K562 (cell line): ENCODE measurements at regions not wholly inside any gene's neighbourhood (a gene's known extent, or its start where the extent isn't known, plus 50 kb on each side); places are given as distances from the start of the nearest gene placed in this dataset.

ENCODE experiments used
- ATAC-seq: fragments of 200-7000 bp; cut with Tn5 transposase; 3 replicates; pipeline ENCODE4 v1.9.1; 2020; ENCODE audit warnings: moderate library complexity
- BruUV-seq: library from RNA; stranded (reverse); fragments of 400-500 nt; replicated peaks from 2 replicates; lab custom pipeline; 2021; lab: Mats Ljungman, UMichigan
- CTCF ChIA-PET: fragments of 300-600 bp; formaldehyde crosslinking; extraction: SDS; loops from one replicate; lab custom pipeline; 2021; ENCODE audit warnings: low intra/inter-chr PET ratio; lab: Yijun Ruan, JAX
- POLR2A ChIA-PET: fragments of 300-600, 350-650 bp; sonication (Branson Sonifier 250); formaldehyde crosslinking; extraction: SDS; loops from one replicate; lab custom pipeline; 2021; ENCODE audit warnings: antibody characterized with exemption, inconsistent platforms; lab: Yijun Ruan, JAX
- DNase-seq, 4 experiments: peaks; one replicate each; pipeline versions ENCODE4 v3.0.0 to v3.0.0-alpha.2; 2011 to 2018; ENCODE audit warnings: low spot score in 3 of 4, mixed read lengths in 3 of 4; ENCODE audit errors: extremely low read depth in 1 of 4
- FAIRE-seq: peaks from 2 replicates; lab custom pipeline; 2011; peaks lifted over from hg19 to GRCh38; lab: Jason Lieb, UNC
- H2AFZ ChIP-seq: 2 replicates; pipeline ENCODE4 v1.6.0; 2011; ENCODE audit warnings: low read depth, low read length, control low read depth, inconsistent platforms
- H3K27ac ChIP-seq: fragments of 200-600 bp; 3 replicates; pipeline ENCODE4 v1.8.0; 2011; ENCODE audit warnings: low read depth, mild to moderate bottlenecking, control low read depth, inconsistent platforms, low read length, moderate library complexity, mixed read lengths; ENCODE audit errors: extremely low read depth
- H3K27me3 ChIP-seq, 2 experiments: fragments of 300-600 bp in 1 of 2; 2 replicates in 1 of 2; 3 replicates in 1 of 2; pipeline versions ENCODE4 v1.6.0 to v1.8.0; 2011; ENCODE audit warnings: inconsistent platforms in 2 of 2, low read length in 2 of 2, mild to moderate bottlenecking in 1 of 2, mixed read lengths in 1 of 2, moderate library complexity in 1 of 2; ENCODE audit not compliant: control insufficient read depth in 2 of 2, insufficient read depth in 2 of 2
- H3K36me3 ChIP-seq: fragments of 300-600 bp; 3 replicates; pipeline ENCODE4 v1.8.0; 2011; ENCODE audit warnings: mild to moderate bottlenecking, low read length, inconsistent platforms; ENCODE audit not compliant: control insufficient read depth, insufficient read depth
- H3K4me1 ChIP-seq, 2 experiments: fragments of 200-600 bp in 1 of 2; replicated peaks in 1 of 2; 2 replicates in 1 of 2; 3 replicates in 1 of 2; pipeline versions ENCODE4 v1.5.1 to v1.8.0; 2011; ENCODE audit warnings: inconsistent platforms in 2 of 2, low read length in 2 of 2, mild to moderate bottlenecking in 1 of 2, mixed read lengths in 1 of 2, moderate library complexity in 1 of 2; ENCODE audit not compliant: control insufficient read depth in 2 of 2, insufficient read depth in 2 of 2
- H3K4me2 ChIP-seq: 2 replicates; pipeline ENCODE4 v1.6.1; 2011; ENCODE audit warnings: low read length, control low read depth, inconsistent platforms, mixed read lengths; ENCODE audit not compliant: insufficient read depth
- H3K4me3 ChIP-seq: fragments of 200-600 bp; sonication (generic), shearing (Covaris generic); 2 replicates; pipeline ENCODE4 v1.5.1; 2016; ENCODE audit warnings: control low read depth, inconsistent platforms
- H3K79me2 ChIP-seq: fragments of 200-600 bp; 3 replicates; pipeline ENCODE4 v1.8.0; 2011; ENCODE audit warnings: low read length, inconsistent platforms; ENCODE audit not compliant: control insufficient read depth, insufficient read depth
- H3K9ac ChIP-seq, 2 experiments: 2 replicates each; pipeline versions ENCODE4 v1.6.0 to v1.6.1; 2011; ENCODE audit warnings: low read depth in 2 of 2, low read length in 2 of 2, control low read depth in 1 of 2, inconsistent platforms in 1 of 2, mild to moderate bottlenecking in 1 of 2, mixed read lengths in 1 of 2; ENCODE audit not compliant: insufficient read depth in 1 of 2
- H3K9me1 ChIP-seq: one replicate; pipeline ENCODE4 v1.6.0; 2011; ENCODE audit warnings: inconsistent platforms, mild to moderate bottlenecking, low read length, moderate library complexity; ENCODE audit not compliant: control insufficient read depth, insufficient read depth
- H3K9me3 ChIP-seq: replicated peaks from 2 replicates; pipeline ENCODE4 v1.5.1; 2011; ENCODE audit warnings: low read depth, low read length, inconsistent platforms; ENCODE audit not compliant: control insufficient read depth, insufficient read depth
- H4K20me1 ChIP-seq: replicated peaks from 2 replicates; pipeline ENCODE4 v1.6.1; 2011; ENCODE audit warnings: low read length, inconsistent platforms, mixed read lengths; ENCODE audit not compliant: control insufficient read depth, insufficient read depth
- HDAC3 ChIP-seq: fragments of 450-650 bp; IDR thresholded peaks from 2 replicates; pipeline ENCODE4 v1.6.1; 2018; ENCODE audit warnings: borderline replicate concordance, mild to moderate bottlenecking, moderate library complexity; ENCODE audit not compliant: partially characterized antibody
- HEY1 ChIP-seq: fragments of 250-450 bp; sonication (Bioruptor Pico); IDR thresholded peaks from 2 replicates; pipeline ENCODE4 v1.5.0; 2020; ENCODE audit warnings: mild to moderate bottlenecking, moderate library complexity, borderline replicate concordance
- NR2C1 ChIP-seq, 2 experiments: fragments of 450-650 bp; IDR thresholded peaks; 2 replicates each; pipeline ENCODE4 v1.6.1; 2017; ENCODE audit warnings: mild to moderate bottlenecking in 2 of 2, antibody characterized with exemption in 1 of 2, inconsistent platforms in 1 of 2, missing compliant biosample characterization in 1 of 2, missing genetic modification characterization in 1 of 2
- PTTG1 ChIP-seq: fragments of 450-650 bp; IDR thresholded peaks from 2 replicates; pipeline ENCODE4 v1.6.1; 2016; ENCODE audit warnings: low read depth, mild to moderate bottlenecking, missing genetic modification characterization, missing compliant biosample characterization
- RBM25 ChIP-seq: fragments of 200-400 bp; formaldehyde crosslinking; IDR thresholded peaks from 2 replicates; pipeline ENCODE4 v1.6.1; 2018; ENCODE audit warnings: low read length, low read depth, moderate library complexity; ENCODE audit not compliant: severe bottlenecking
- SAFB2 ChIP-seq: fragments of 200-400 bp; formaldehyde crosslinking; IDR thresholded peaks from 2 replicates; pipeline ENCODE4 v1.6.1; 2018; ENCODE audit warnings: borderline replicate concordance, low read length, low read depth, moderate library complexity; ENCODE audit not compliant: severe bottlenecking
- SMAD2 ChIP-seq: fragments of 150-350 bp; IDR thresholded peaks from 2 replicates; pipeline ENCODE4 v1.6.1; 2014; ENCODE audit warnings: low read depth, mild to moderate bottlenecking, low read length
- SOX6 ChIP-seq: fragments of 450-650 bp; IDR thresholded peaks from 2 replicates; pipeline ENCODE4 v1.6.1; 2014; ENCODE audit warnings: mild to moderate bottlenecking
- TAF9B ChIP-seq: fragments of 450-650 bp; IDR thresholded peaks from 2 replicates; pipeline ENCODE4 v1.6.1; 2018; ENCODE audit warnings: mild to moderate bottlenecking; ENCODE audit not compliant: partially characterized antibody
- TRIM24 ChIP-seq, 2 experiments: fragments of 450-650 bp; IDR thresholded peaks; 2 replicates each; pipeline ENCODE4 v1.6.1; 2016
- ZNF124 ChIP-seq: sonication (generic); formaldehyde crosslinking; IDR thresholded peaks from 2 replicates; pipeline ENCODE4 v1.8.1; 2022; ENCODE audit warnings: missing genetic modification reagents
- ZNF445 ChIP-seq: fragments of 250-450 bp; sonication (Bioruptor Pico); IDR thresholded peaks from 2 replicates; pipeline ENCODE4 v1.4.0; 2020; ENCODE audit warnings: low read depth, mild to moderate bottlenecking, moderate library complexity
- WGBS: fragments of 100-300 bp; shearing (Covaris generic); methylation state at CpG from one replicate; pipeline ENCODE4 v1.1.6; 2016; ENCODE audit warnings: low coverage, mixed read lengths; ENCODE audit not compliant: insufficient coverage; ENCODE audit errors: missing lambda C conversion rate; 5-methylcytosine and 5-hydroxymethylcytosine counted together
- in situ Hi-C: fragments of 300-500 bp; cut with MboI; formaldehyde crosslinking; loops from 4 replicates; pipeline ENCODE4 v1.15.0; 2018; ENCODE audit warnings: inconsistent platforms, mixed read lengths
- intact Hi-C: fragments of 100-400 bp; cut with micrococcal nuclease; formaldehyde crosslinking; loops from 2 replicates; pipeline ENCODE4 v1.14.2; 2022
- TF ChIP-seq, protein P1 (sequence below): fragments of 250-450 bp; sonication (Bioruptor Pico); IDR thresholded peaks from 2 replicates; pipeline ENCODE4 v1.4.0; 2020; ENCODE audit warnings: mild to moderate bottlenecking
- TF ChIP-seq, protein P2 (sequence below): fragments of 250-450 bp; sonication (Bioruptor Pico); IDR thresholded peaks from 2 replicates; pipeline ENCODE4 v1.5.0; 2020; ENCODE audit warnings: mild to moderate bottlenecking, borderline replicate concordance
- TF ChIP-seq, protein P3 (sequence below): fragments of 450-650 bp; IDR thresholded peaks from 2 replicates; pipeline ENCODE4 v1.6.1; 2018; ENCODE audit not compliant: partially characterized antibody

DNA sequence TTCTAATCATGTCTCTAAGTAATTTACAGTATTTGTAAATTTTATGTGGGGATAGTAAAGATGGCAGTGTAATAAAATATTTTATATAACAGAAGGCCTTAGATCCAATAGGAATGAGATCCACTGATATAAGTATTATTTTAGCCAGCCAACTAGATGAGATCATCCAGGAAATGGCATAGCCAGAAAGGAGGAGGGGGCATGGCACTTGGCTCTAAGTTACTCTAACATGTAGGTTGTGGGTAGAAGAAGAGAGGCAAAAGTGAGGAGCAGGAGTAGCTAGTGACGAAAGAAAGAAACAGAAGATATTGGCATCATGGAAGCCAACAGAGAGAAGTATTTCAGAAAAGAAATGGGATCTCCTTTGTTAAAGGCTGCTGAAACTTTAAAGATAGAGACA, 426.1 kb downstream of the PTPRC start (continued):
- TF ChIP-seq HDAC3 (no peak), TRIM24 (IDR thresholded peaks at IDR 0.05) (no peak), ZNF124 (CRISPR knock-in tag) (no peak), ZNF445 (CRISPR knock-in tag) (no peak), SOX6 (no peak)
- TF ChIP-seq, protein P1, sequence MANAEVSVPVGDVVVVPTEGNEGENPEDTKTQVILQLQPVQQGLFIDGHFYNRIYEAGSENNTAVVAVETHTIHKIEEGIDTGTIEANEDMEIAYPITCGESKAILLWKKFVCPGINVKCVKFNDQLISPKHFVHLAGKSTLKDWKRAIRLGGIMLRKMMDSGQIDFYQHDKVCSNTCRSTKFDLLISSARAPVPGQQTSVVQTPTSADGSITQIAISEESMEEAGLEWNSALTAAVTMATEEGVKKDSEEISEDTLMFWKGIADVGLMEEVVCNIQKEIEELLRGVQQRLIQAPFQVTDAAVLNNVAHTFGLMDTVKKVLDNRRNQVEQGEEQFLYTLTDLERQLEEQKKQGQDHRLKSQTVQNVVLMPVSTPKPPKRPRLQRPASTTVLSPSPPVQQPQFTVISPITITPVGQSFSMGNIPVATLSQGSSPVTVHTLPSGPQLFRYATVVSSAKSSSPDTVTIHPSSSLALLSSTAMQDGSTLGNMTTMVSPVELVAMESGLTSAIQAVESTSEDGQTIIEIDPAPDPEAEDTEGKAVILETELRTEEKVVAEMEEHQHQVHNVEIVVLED (CRISPR knock-in tag) = no peak
- TF ChIP-seq, protein P2, sequence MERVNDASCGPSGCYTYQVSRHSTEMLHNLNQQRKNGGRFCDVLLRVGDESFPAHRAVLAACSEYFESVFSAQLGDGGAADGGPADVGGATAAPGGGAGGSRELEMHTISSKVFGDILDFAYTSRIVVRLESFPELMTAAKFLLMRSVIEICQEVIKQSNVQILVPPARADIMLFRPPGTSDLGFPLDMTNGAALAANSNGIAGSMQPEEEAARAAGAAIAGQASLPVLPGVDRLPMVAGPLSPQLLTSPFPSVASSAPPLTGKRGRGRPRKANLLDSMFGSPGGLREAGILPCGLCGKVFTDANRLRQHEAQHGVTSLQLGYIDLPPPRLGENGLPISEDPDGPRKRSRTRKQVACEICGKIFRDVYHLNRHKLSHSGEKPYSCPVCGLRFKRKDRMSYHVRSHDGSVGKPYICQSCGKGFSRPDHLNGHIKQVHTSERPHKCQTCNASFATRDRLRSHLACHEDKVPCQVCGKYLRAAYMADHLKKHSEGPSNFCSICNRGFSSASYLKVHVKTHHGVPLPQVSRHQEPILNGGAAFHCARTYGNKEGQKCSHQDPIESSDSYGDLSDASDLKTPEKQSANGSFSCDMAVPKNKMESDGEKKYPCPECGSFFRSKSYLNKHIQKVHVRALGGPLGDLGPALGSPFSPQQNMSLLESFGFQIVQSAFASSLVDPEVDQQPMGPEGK (CRISPR knock-in tag) = no peak
- TF ChIP-seq, all 486 proteins: peak for 0

DNA sequence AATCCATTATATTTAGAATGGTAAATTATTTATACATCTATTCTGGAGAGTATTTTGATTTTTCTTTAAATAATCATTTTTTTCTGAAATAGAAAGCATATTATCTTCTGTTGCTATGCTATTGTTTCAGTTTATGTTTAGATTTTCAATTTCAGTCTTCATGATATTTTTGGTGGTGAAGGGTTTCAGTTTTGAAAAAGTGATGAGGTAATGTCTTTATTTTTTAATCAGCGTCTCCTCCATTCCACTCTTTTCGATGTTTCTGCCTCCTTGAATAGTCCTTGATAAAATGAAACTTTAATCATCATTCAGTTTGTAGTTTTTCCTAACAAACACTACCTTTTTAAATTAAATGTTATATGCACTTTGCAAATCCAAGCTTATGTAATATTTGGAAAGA, 428.6 kb downstream of the PTPRC start:
- in situ Hi-C loops (no loop called here), intact Hi-C loops (no loop called here)
- Histone ChIP-seq H3K79me2 (no peaks in the 10 kb centered on the region), H4K20me1 (no peaks in the 10 kb centered on the region), H3K27me3 (no peaks in the 10 kb centered on the region), H3K4me1 (no peaks in the 10 kb centered on the region), H3K9ac (no peak overlapping the region), H3K9me1 (no peaks in the 10 kb centered on the region), H3K36me3 (no peaks in the 10 kb centered on the region), H3K4me3 (no peak overlapping the region), H2AFZ (no peak overlapping the region), H3K9me3 (no peaks in the 10 kb centered on the region; the same call in 1 of the 2 replicates), H3K4me2 (no peak overlapping the region), H3K27ac (no peak overlapping the region)
- no TSS peak for BruUV-seq
- ATAC-seq = no peak
- ChIA-PET CTCF (no interaction called here), POLR2A (no interaction called here)
- FAIRE-seq = no peak
- WGBS = 0% methylated on average over 2 of the region's 2 CpGs
- DNase-seq = no peak
- TF ChIP-seq HEY1 (no peak), PTTG1 (tag) (no peak), RBM25 (no peak), TAF9B (no peak), SAFB2 (no peak), NR2C1 (IDR thresholded peaks at IDR 0.05) (no peak), NR2C1 (tag; IDR thresholded peaks at IDR 0.05) (no peak), SMAD2 (no peak)
- TF ChIP-seq, protein P3, sequence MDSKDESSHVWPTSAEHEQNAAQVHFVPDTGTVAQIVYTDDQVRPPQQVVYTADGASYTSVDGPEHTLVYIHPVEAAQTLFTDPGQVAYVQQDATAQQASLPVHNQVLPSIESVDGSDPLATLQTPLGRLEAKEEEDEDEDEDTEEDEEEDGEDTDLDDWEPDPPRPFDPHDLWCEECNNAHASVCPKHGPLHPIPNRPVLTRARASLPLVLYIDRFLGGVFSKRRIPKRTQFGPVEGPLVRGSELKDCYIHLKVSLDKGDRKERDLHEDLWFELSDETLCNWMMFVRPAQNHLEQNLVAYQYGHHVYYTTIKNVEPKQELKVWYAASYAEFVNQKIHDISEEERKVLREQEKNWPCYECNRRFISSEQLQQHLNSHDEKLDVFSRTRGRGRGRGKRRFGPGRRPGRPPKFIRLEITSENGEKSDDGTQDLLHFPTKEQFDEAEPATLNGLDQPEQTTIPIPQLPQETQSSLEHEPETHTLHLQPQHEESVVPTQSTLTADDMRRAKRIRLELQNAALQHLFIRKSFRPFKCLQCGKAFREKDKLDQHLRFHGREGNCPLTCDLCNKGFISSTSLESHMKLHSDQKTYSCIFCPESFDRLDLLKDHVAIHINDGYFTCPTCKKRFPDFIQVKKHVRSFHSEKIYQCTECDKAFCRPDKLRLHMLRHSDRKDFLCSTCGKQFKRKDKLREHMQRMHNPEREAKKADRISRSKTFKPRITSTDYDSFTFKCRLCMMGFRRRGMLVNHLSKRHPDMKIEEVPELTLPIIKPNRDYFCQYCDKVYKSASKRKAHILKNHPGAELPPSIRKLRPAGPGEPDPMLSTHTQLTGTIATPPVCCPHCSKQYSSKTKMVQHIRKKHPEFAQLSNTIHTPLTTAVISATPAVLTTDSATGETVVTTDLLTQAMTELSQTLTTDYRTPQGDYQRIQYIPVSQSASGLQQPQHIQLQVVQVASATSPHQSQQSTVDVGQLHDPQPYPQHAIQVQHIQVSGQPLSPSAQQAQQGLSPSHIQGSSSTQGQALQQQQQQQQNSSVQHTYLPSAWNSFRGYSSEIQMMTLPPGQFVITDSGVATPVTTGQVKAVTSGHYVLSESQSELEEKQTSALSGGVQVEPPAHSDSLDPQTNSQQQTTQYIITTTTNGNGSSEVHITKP = no peak
